Endodermal cell (in vitro differentiated cells): ENCODE measurements at regions not wholly inside any gene's neighbourhood (a gene's known extent, or its start where the extent isn't known, plus 50 kb on each side); places are given as distances from the start of the nearest gene placed in this dataset.

ENCODE experiments used
- DNase-seq: peaks from one replicate; pipeline ENCODE4 v3.0.0-alpha.2; 2017
- H3K27ac ChIP-seq: 2 replicates; pipeline ENCODE4 v1.5.1; 2013; ENCODE audit warnings: mild to moderate bottlenecking, low read depth, low read length, moderate library complexity
- H3K27me3 ChIP-seq: 2 replicates; pipeline ENCODE4 v1.6.1; 2013; ENCODE audit warnings: mild to moderate bottlenecking, low read length, moderate library complexity; ENCODE audit not compliant: insufficient read depth, control insufficient read depth, poor library complexity, severe bottlenecking
- H3K36me3 ChIP-seq: 2 replicates; pipeline ENCODE4 v1.7.0; 2013; ENCODE audit warnings: mild to moderate bottlenecking, low read length, moderate library complexity; ENCODE audit not compliant: control insufficient read depth, insufficient read depth
- H3K4me1 ChIP-seq: one replicate; pipeline ENCODE4 v1.7.0; 2013; ENCODE audit warnings: low read length; ENCODE audit not compliant: control insufficient read depth, insufficient read depth
- H3K4me3 ChIP-seq: 2 replicates; pipeline ENCODE4 v1.5.1; 2013; ENCODE audit warnings: mild to moderate bottlenecking, low read length, moderate library complexity
- H3K9ac ChIP-seq: 2 replicates; pipeline ENCODE4 v1.6.1; 2013; ENCODE audit warnings: mild to moderate bottlenecking, low read length, moderate library complexity; ENCODE audit not compliant: poor library complexity, severe bottlenecking; ENCODE audit errors: extremely low read depth
- H3K9me3 ChIP-seq: 2 replicates; pipeline ENCODE4 v1.6.1; 2013; ENCODE audit warnings: mild to moderate bottlenecking, low read length, moderate library complexity; ENCODE audit not compliant: control insufficient read depth
- H3K27ac Mint-ChIP-seq: 2 replicates; pipeline ENCODE4 v1.8.0; 2020; ENCODE audit warnings: mixed read lengths
- H3K27me3 Mint-ChIP-seq: 2 replicates; pipeline ENCODE4 v1.8.0; 2021; ENCODE audit warnings: mild to moderate bottlenecking, mixed read lengths; ENCODE audit not compliant: insufficient read depth
- H3K36me3 Mint-ChIP-seq: 2 replicates; pipeline ENCODE4 v1.8.0; 2020; ENCODE audit warnings: low read depth, mixed read lengths
- H3K4me1 Mint-ChIP-seq: 2 replicates; pipeline ENCODE4 v1.8.0; 2020; ENCODE audit warnings: mixed read lengths
- H3K4me3 Mint-ChIP-seq: 2 replicates; pipeline ENCODE4 v1.8.0; 2020; ENCODE audit warnings: mild to moderate bottlenecking, moderate library complexity, mixed read lengths
- H3K9me3 Mint-ChIP-seq: 2 replicates; pipeline ENCODE4 v1.8.0; 2020; ENCODE audit warnings: mild to moderate bottlenecking, mixed read lengths
- CTCF ChIP-seq: fragments of 200-600 bp; sonication (generic); conservative IDR thresholded peaks from 2 replicates; pipeline ENCODE4 v1.5.0; 2021; ENCODE audit warnings: antibody characterized with exemption, mild to moderate bottlenecking
- WGBS, 2 experiments: methylation state at CpG; one replicate each; pipeline versions ENCODE4 v1.1.5 to v1.1.7; 2013; ENCODE audit warnings: missing lambda C conversion rate in 2 of 2, mixed read lengths in 1 of 2; ENCODE audit not compliant: insufficient coverage in 1 of 2, insufficient read length in 1 of 2; 5-methylcytosine and 5-hydroxymethylcytosine counted together

DNA sequence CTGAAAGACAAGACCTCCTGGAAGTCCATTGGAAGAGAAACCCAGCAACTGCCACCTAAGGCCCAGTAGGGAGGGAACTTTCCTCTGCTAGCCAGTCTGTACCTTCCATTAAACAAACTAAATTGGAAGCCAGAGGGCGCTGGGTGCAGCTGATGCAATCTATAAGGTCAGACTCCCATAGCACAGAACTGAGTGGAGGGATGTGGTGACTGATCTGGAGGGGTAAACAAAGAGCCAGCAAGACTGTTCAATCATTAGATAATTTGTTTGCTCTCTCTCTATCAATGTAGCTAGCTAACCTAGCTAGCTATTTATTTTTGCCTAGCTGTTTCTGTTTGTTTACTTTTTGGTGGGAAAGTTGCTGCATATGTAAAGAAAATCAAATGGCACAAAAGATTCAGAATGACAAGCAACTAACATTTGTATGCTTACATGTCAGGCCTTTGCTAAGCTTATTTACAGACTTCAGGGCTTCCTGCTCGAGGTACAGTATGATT, 291.8 kb upstream of the DAB2 start:
- Histone ChIP-seq H3K9ac (no peak overlapping the region), H3K36me3 (no peaks in the 10 kb centered on the region), H3K9me3 (no peaks in the 10 kb centered on the region), H3K27ac (no peak overlapping the region), H3K27me3 (no peaks in the 10 kb centered on the region), H3K4me1 (no peaks in the 10 kb centered on the region), H3K4me3 (no peak overlapping the region)
- Mint-ChIP-seq H3K4me1 (peaks cover 3% of the 10 kb centered on the region), H3K4me3 (no peak overlapping the region), H3K27ac (peak overlapping the region; percentile 67), H3K9me3 (no peaks in the 10 kb centered on the region), H3K27me3 (no peaks in the 10 kb centered on the region), H3K36me3 (no peaks in the 10 kb centered on the region)
- DNase-seq = peak; percentile 85
- peak; percentile 79 for TF ChIP-seq CTCF
- 11 to 42% methylated on average over 1 to 2 of the region's 2 CpGs for WGBS, 2 experiments

GRCh38 chr5:39714036-39714698, 289.4 kb upstream of the DAB2 start:
- no peak overlapping the region for H3K9ac ChIP-seq
- no peaks in the 10 kb centered on the region for H3K4me1 ChIP-seq
- no peak overlapping the region for H3K27ac Mint-ChIP-seq
- H3K9me3 Mint-ChIP-seq = no peaks in the 10 kb centered on the region
- H3K36me3 Mint-ChIP-seq = no peaks in the 10 kb centered on the region
- no peak overlapping the region for H3K4me3 Mint-ChIP-seq
- H3K36me3 ChIP-seq = no peaks in the 10 kb centered on the region
- no peak overlapping the region for H3K27ac ChIP-seq
- no peaks in the 10 kb centered on the region for H3K9me3 ChIP-seq
- H3K4me3 ChIP-seq = no peak overlapping the region
- no peaks in the 10 kb centered on the region for H3K27me3 Mint-ChIP-seq
- DNase-seq = peak; percentile 77
- 54 to 100% methylated on average over 1 to 2 of the region's 2 CpGs for WGBS, 2 experiments
- TF ChIP-seq CTCF = peak; percentile 89
- peaks cover 3% of the 10 kb centered on the region for H3K4me1 Mint-ChIP-seq
- H3K27me3 ChIP-seq = no peaks in the 10 kb centered on the region

DNA sequence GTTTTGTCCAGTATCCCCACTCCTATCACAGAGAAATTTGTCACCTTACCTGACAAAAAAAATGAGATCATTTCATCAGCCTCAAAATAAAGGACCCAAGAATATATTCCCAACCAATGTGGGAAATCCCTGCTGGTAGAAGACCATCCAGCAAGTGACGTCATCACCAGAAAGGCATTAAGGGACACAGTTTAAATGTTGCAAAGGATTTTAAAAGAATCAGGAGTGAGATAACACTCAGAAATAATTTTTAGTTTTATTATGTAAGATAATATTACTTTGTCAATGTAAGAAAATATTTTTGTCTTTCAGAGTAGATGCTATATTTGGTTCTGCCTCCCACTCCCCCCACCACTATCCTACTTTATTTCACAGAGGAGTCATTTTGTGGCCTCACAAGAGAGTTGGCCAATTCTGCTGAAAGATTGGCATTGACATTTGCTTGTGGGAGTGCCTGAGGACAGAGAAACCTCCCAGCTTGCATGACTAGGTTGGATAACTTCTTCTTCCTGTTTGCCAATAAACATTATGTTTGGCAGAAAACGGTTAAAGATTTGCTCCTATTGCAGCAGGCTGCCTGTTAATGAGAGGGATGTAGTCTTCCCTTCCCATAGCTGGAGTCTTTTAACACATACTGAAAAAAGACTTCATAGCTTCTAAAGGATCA, 288.6 kb upstream of the DAB2 start:
- Mint-ChIP-seq H3K27me3 (no peaks in the 10 kb centered on the region), H3K4me3 (no peak overlapping the region), H3K9me3 (no peaks in the 10 kb centered on the region), H3K27ac (no peak overlapping the region), H3K4me1 (peaks cover 3% of the 10 kb centered on the region), H3K36me3 (no peaks in the 10 kb centered on the region)
- Histone ChIP-seq H3K4me3 (no peak overlapping the region), H3K36me3 (no peaks in the 10 kb centered on the region), H3K4me1 (no peaks in the 10 kb centered on the region), H3K27ac (no peak overlapping the region), H3K9ac (no peak overlapping the region), H3K9me3 (no peaks in the 10 kb centered on the region), H3K27me3 (no peaks in the 10 kb centered on the region)
- DNase-seq = no peak
- 50 to 84% methylated on average over 1 to 2 of the region's 2 CpGs for WGBS, 2 experiments
- no peak for TF ChIP-seq CTCF
